ENCODE measurements at regions not wholly inside any gene's neighbourhood (a gene's known extent, or its start where the extent isn't known, plus 50 kb on each side); places are given as distances from the start of the nearest gene placed in this dataset.

- no peak for ATAC-seq
- no peak for TF ChIP-seq ZFP3 (CRISPR knock-in tag; IDR thresholded peaks at IDR 0.05)
Measured at GRCh38 chr4:125983168-125983567, 668.4 kb downstream of the FAT4 start.

DNA sequence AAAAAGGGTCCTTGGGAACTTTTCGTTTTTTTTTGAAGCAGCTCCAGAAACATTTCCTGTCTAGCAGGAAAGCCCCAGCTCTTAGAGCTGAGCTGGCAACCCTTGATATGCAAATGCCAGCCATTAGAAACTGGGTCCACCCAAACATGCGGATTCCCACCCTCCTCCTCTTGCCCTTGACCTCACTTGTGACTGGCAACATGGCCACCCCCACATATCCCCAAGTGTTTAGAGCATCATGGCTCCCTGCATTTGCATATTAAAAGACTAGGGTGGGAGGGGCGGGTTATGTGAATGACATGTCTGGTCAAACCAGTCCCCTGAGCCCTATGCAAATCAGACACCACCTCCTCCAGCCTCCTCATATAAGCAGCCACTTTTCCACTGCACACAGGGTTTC, 671.1 kb downstream of the FAT4 start:
- TF ChIP-seq, protein P1, sequence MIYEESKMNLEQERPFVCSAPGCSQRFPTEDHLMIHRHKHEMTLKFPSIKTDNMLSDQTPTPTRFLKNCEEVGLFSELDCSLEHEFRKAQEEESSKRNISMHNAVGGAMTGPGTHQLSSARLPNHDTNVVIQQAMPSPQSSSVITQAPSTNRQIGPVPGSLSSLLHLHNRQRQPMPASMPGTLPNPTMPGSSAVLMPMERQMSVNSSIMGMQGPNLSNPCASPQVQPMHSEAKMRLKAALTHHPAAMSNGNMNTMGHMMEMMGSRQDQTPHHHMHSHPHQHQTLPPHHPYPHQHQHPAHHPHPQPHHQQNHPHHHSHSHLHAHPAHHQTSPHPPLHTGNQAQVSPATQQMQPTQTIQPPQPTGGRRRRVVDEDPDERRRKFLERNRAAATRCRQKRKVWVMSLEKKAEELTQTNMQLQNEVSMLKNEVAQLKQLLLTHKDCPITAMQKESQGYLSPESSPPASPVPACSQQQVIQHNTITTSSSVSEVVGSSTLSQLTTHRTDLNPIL (CRISPR knock-in tag; IDR thresholded peaks at IDR 0.05; ENCODE audit: low read depth): no peak
- no peak for TF ChIP-seq RARB (CRISPR knock-in tag; IDR thresholded peaks at IDR 0.05)
- no peak for TF ChIP-seq ZFP3 (CRISPR knock-in tag; IDR thresholded peaks at IDR 0.05)
- TF ChIP-seq TSHZ2 (CRISPR knock-in tag; IDR thresholded peaks at IDR 0.05): no peak
- TF ChIP-seq TCF4 (CRISPR knock-in tag; IDR thresholded peaks at IDR 0.05; ENCODE audit: borderline replicate concordance): no peak
- no peak for TF ChIP-seq ESRRG (CRISPR knock-in tag; IDR thresholded peaks at IDR 0.05)
- no peak for TF ChIP-seq ZNF8 (CRISPR knock-in tag; IDR thresholded peaks at IDR 0.05)
- no peak for TF ChIP-seq ZNF70 (CRISPR knock-in tag; IDR thresholded peaks at IDR 0.05)
- TF ChIP-seq CSDC2 (CRISPR knock-in tag; IDR thresholded peaks at IDR 0.05): no peak
- ATAC-seq: no peak

GRCh38 chr4:125986307-125986706, 671.6 kb downstream of the FAT4 start:
- TF ChIP-seq ZNF8 (CRISPR knock-in tag; IDR thresholded peaks at IDR 0.05) (no peak), CSDC2 (CRISPR knock-in tag; IDR thresholded peaks at IDR 0.05) (no peak), ZNF70 (CRISPR knock-in tag; IDR thresholded peaks at IDR 0.05) (no peak)
- TF ChIP-seq, protein P2, sequence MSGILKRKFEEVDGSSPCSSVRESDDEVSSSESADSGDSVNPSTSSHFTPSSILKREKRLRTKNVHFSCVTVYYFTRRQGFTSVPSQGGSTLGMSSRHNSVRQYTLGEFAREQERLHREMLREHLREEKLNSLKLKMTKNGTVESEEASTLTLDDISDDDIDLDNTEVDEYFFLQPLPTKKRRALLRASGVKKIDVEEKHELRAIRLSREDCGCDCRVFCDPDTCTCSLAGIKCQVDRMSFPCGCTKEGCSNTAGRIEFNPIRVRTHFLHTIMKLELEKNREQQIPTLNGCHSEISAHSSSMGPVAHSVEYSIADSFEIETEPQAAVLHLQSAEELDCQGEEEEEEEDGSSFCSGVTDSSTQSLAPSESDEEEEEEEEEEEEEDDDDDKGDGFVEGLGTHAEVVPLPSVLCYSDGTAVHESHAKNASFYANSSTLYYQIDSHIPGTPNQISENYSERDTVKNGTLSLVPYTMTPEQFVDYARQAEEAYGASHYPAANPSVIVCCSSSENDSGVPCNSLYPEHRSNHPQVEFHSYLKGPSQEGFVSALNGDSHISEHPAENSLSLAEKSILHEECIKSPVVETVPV (CRISPR knock-in tag; IDR thresholded peaks at IDR 0.05): no peak
- no peak for ATAC-seq

DNA sequence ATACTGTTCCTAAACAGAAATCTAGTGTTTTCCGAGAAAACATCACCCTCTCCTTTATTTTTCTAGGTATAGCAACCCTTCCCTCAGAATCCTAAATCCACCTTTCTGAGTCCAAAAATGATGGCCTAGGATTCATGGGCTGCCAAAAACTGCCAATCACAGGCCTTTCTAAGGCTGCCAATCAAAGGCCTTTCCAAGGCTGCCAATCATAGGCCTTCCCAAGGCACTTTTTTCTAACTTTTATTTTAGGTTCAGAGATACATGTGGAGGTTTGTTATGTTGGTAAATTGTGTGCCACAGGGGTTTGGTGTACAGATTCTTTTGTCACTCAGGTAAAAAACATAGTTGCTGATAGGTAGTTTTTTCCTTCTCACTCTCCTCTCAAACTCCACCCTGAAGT, 673.7 kb downstream of the FAT4 start:
- TF ChIP-seq ZFP30 (CRISPR knock-in tag; IDR thresholded peaks at IDR 0.05) (no peak), ISL1 (CRISPR knock-in tag; IDR thresholded peaks at IDR 0.05) (no peak), GLIS3 (CRISPR knock-in tag; IDR thresholded peaks at IDR 0.05) (no peak)
- ATAC-seq: no peak

GRCh38 chr4:125991398-125991797, 676.6 kb downstream of the FAT4 start:
- no peak for ATAC-seq
- TF ChIP-seq BACH2 (CRISPR knock-in tag; IDR thresholded peaks at IDR 0.05; ENCODE audit: borderline replicate concordance): no peak
- TF ChIP-seq ESRRG (CRISPR knock-in tag; IDR thresholded peaks at IDR 0.05): no peak
- no peak for TF ChIP-seq OSR1 (CRISPR knock-in tag; IDR thresholded peaks at IDR 0.05)
- no peak for TF ChIP-seq GLIS3 (CRISPR knock-in tag; IDR thresholded peaks at IDR 0.05)
- no peak for TF ChIP-seq TCF4 (CRISPR knock-in tag; IDR thresholded peaks at IDR 0.05; ENCODE audit: borderline replicate concordance)
- no peak for TF ChIP-seq ZFP30 (CRISPR knock-in tag; IDR thresholded peaks at IDR 0.05)
- TF ChIP-seq SNAI2 (CRISPR knock-in tag; IDR thresholded peaks at IDR 0.05): no peak
- TF ChIP-seq, protein P2 (CRISPR knock-in tag; IDR thresholded peaks at IDR 0.05): no peak
- no peak for TF ChIP-seq TOX (CRISPR knock-in tag; IDR thresholded peaks at IDR 0.05; ENCODE audit: borderline replicate concordance)
- TF ChIP-seq, protein P3, sequence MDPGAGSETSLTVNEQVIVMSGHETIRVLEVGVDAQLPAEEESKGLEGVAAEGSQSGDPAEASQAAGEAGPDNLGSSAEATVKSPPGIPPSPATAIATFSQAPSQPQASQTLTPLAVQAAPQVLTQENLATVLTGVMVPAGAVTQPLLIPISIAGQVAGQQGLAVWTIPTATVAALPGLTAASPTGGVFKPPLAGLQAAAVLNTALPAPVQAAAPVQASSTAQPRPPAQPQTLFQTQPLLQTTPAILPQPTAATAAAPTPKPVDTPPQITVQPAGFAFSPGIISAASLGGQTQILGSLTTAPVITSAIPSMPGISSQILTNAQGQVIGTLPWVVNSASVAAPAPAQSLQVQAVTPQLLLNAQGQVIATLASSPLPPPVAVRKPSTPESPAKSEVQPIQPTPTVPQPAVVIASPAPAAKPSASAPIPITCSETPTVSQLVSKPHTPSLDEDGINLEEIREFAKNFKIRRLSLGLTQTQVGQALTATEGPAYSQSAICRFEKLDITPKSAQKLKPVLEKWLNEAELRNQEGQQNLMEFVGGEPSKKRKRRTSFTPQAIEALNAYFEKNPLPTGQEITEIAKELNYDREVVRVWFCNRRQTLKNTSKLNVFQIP (CRISPR knock-in tag; IDR thresholded peaks at IDR 0.05; ENCODE audit: borderline replicate concordance, low read depth): no peak
- TF ChIP-seq ZNF70 (CRISPR knock-in tag; IDR thresholded peaks at IDR 0.05): no peak
- TF ChIP-seq, protein P1 (CRISPR knock-in tag; IDR thresholded peaks at IDR 0.05; ENCODE audit: low read depth): no peak
- no peak for TF ChIP-seq PPARA (CRISPR knock-in tag; IDR thresholded peaks at IDR 0.05; ENCODE audit: borderline replicate concordance)
- no peak for TF ChIP-seq TSHZ2 (CRISPR knock-in tag; IDR thresholded peaks at IDR 0.05)
- no peak for TF ChIP-seq ZC3H10 (CRISPR knock-in tag; IDR thresholded peaks at IDR 0.05)
- no peak for TF ChIP-seq ZFP3 (CRISPR knock-in tag; IDR thresholded peaks at IDR 0.05)
- no peak for TF ChIP-seq RARB (CRISPR knock-in tag; IDR thresholded peaks at IDR 0.05)
- no peak for TF ChIP-seq CSDC2 (CRISPR knock-in tag; IDR thresholded peaks at IDR 0.05)
- TF ChIP-seq ISL1 (CRISPR knock-in tag; IDR thresholded peaks at IDR 0.05): no peak
